GM12878 (cell line): ENCODE measurements at regions not wholly inside any gene's neighbourhood (a gene's known extent, or its start where the extent isn't known, plus 50 kb on each side); places are given as distances from the start of the nearest gene placed in this dataset.

Experiments used
- ATAC-seq: fragments of 200-7000 bp; cut with Tn5 transposase; 3 replicates; pipeline ENCODE4 v1.9.1; 2020; ENCODE audit warnings: mild to moderate bottlenecking, moderate library complexity
- BruUV-seq: library from RNA; stranded (reverse); fragments of 400-500 nt; replicated peaks from 2 replicates; lab custom pipeline; 2021; lab: Mats Ljungman, UMichigan
- CTCF ChIA-PET: fragments of 300-600 bp; sonication (Branson Sonifier 250); formaldehyde crosslinking; extraction: SDS; loops from one replicate; lab custom pipeline; 2021; ENCODE audit warnings: inconsistent platforms; lab: Yijun Ruan, JAX
- POLR2A ChIA-PET: fragments of 350-600 bp; formaldehyde crosslinking; extraction: SDS; loops from one replicate; lab custom pipeline; 2021; ENCODE audit warnings: inconsistent platforms; lab: Charles Lee
- RAD21 ChIA-PET: fragments of 300-600 bp; sonication (Branson Sonifier 250); formaldehyde crosslinking; loops from one replicate; lab custom pipeline; 2023; ENCODE audit warnings: antibody characterized with exemption; ENCODE audit not compliant: unreplicated experiment; lab: Charles Lee
- SMC1A ChIA-PET: fragments of 300-600 bp; sonication (Branson Sonifier 250); formaldehyde crosslinking; loops from one replicate; lab custom pipeline; 2023; ENCODE audit not compliant: unreplicated experiment, uncharacterized antibody; lab: Charles Lee
- DNase-seq: peaks from one replicate; pipeline ENCODE4 v3.0.0-alpha.2; 2011; ENCODE audit warnings: low read depth, low spot score
- FAIRE-seq: peaks from 3 replicates; lab custom pipeline; 2011; peaks lifted over from hg19 to GRCh38; lab: Jason Lieb, UNC
- H2AFZ ChIP-seq: 2 replicates; pipeline ENCODE4 v1.6.0; 2011; ENCODE audit warnings: low read depth, low read length, control low read depth; ENCODE audit not compliant: control insufficient read depth
- H3K27ac ChIP-seq: 2 replicates; pipeline ENCODE4 v1.5.1; 2011; ENCODE audit warnings: control low read depth; ENCODE audit not compliant: control insufficient read depth, insufficient read depth
- H3K27me3 ChIP-seq, 2 experiments: replicated peaks in 1 of 2; 2 replicates each; pipeline versions ENCODE4 v1.6.0 to v1.6.1; 2011; ENCODE audit warnings: low read length in 1 of 2; ENCODE audit not compliant: control insufficient read depth in 2 of 2, insufficient read depth in 2 of 2
- H3K36me3 ChIP-seq, 2 experiments: 2 replicates each; pipeline ENCODE4 v1.5.1; 2011; ENCODE audit warnings: low read length in 1 of 2; ENCODE audit not compliant: control insufficient read depth in 2 of 2, insufficient read depth in 2 of 2
- H3K4me1 ChIP-seq: 2 replicates; pipeline ENCODE4 v1.6.1; 2011; ENCODE audit warnings: mild to moderate bottlenecking, low read length, moderate library complexity, mixed read lengths; ENCODE audit not compliant: control insufficient read depth, insufficient read depth
- H3K4me2 ChIP-seq: 2 replicates; pipeline ENCODE4 v1.6.0; 2011; ENCODE audit warnings: control low read depth; ENCODE audit not compliant: control insufficient read depth, insufficient read depth
- H3K4me3 ChIP-seq: fragments of 200-600 bp; sonication (generic); 2 replicates; pipeline ENCODE4 v1.5.1; 2016
- H3K79me2 ChIP-seq: 2 replicates; pipeline ENCODE4 v1.6.0; 2011; ENCODE audit warnings: low read length; ENCODE audit not compliant: control insufficient read depth, insufficient read depth
- H3K9ac ChIP-seq: 2 replicates; pipeline ENCODE4 v1.8.0; 2011; ENCODE audit warnings: low read length, control low read depth, mixed read lengths; ENCODE audit not compliant: control insufficient read depth, insufficient read depth
- H3K9me3 ChIP-seq: replicated peaks from 3 replicates; pipeline ENCODE4 v1.5.1; 2011; ENCODE audit warnings: mild to moderate bottlenecking, low read length; ENCODE audit not compliant: control insufficient read depth, insufficient read depth
- H4K20me1 ChIP-seq: 2 replicates; pipeline ENCODE4 v1.6.0; 2011; ENCODE audit not compliant: control insufficient read depth, insufficient read depth
- ASH2L ChIP-seq: fragments of 300-600, 200-600 bp; sonication (generic); IDR thresholded peaks from 2 replicates; pipeline ENCODE4 v1.6.1; 2017; ENCODE audit warnings: low read depth, mild to moderate bottlenecking, borderline replicate concordance
- BHLHE40 ChIP-seq, 2 experiments: fragments of 450-650 bp in 1 of 2; IDR thresholded peaks; 2 replicates each; pipeline ENCODE4 v1.6.1; 2011 to 2017; ENCODE audit warnings: low read depth in 2 of 2, borderline replicate concordance in 1 of 2, improper control_type of control experiment in 1 of 2, low read length in 1 of 2, mild to moderate bottlenecking in 1 of 2
- HDGF ChIP-seq: fragments of 450-650 bp; IDR thresholded peaks from 2 replicates; pipeline ENCODE4 v1.6.1; 2016; ENCODE audit warnings: antibody characterized with exemption
- IKZF1 ChIP-seq: fragments of 450-650 bp; conservative IDR thresholded peaks from 2 replicates; pipeline ENCODE4 v1.6.1; 2017; ENCODE audit warnings: antibody characterized with exemption, mild to moderate bottlenecking
- KDM1A ChIP-seq: fragments of 200-600 bp; sonication (generic); IDR thresholded peaks from 2 replicates; pipeline ENCODE4 v1.6.1; 2016; ENCODE audit warnings: borderline replicate concordance
- MEF2A ChIP-seq: IDR thresholded peaks from 2 replicates; pipeline ENCODE4 v1.6.1; 2011; ENCODE audit warnings: low read depth, mild to moderate bottlenecking, low read length, moderate library complexity; ENCODE audit not compliant: insufficient read depth
- MEF2B ChIP-seq: fragments of 450-650 bp; IDR thresholded peaks from 2 replicates; pipeline ENCODE4 v1.6.1; 2018; ENCODE audit warnings: mild to moderate bottlenecking, moderate library complexity; ENCODE audit not compliant: partially characterized antibody, poor library complexity, severe bottlenecking
- NBN ChIP-seq: fragments of 450-650 bp; IDR thresholded peaks from 2 replicates; pipeline ENCODE4 v1.6.1; 2016
- NFYA ChIP-seq: IDR thresholded peaks from 2 replicates; pipeline ENCODE4 v1.6.1; 2011; ENCODE audit warnings: low read depth, mild to moderate bottlenecking, low read length, improper control_type of control experiment, borderline replicate concordance
- NRF1 ChIP-seq: conservative IDR thresholded peaks from 2 replicates; pipeline ENCODE4 v1.6.1; 2011; ENCODE audit warnings: mild to moderate bottlenecking, low read depth, low read length, improper control_type of control experiment
- SIN3A ChIP-seq: IDR thresholded peaks from 2 replicates; pipeline ENCODE4 v1.6.1; 2012; ENCODE audit warnings: low read depth, low read length, improper control_type of control experiment
- SMC3 ChIP-seq: IDR thresholded peaks from 2 replicates; pipeline ENCODE4 v1.6.1; 2011; ENCODE audit warnings: low read length, improper control_type of control experiment, borderline replicate concordance
- STAT3 ChIP-seq: IDR thresholded peaks from 2 replicates; pipeline ENCODE4 v1.6.1; 2011; ENCODE audit warnings: low read depth, low read length, improper control_type of control experiment
- YBX1 ChIP-seq: fragments of 450-650 bp; IDR thresholded peaks from 2 replicates; pipeline ENCODE4 v1.6.1; 2016; ENCODE audit warnings: antibody characterized with exemption
- WGBS: methylation state at CpG from one replicate; pipeline ENCODE4 v1.1.6; 2016; ENCODE audit warnings: low lambda C conversion rate; ENCODE audit not compliant: insufficient replicate concordance, insufficient coverage; ENCODE audit errors: missing lambda C conversion rate; 5-methylcytosine and 5-hydroxymethylcytosine counted together
- in situ Hi-C: fragments of 300-500 bp; cut with MboI; formaldehyde crosslinking; loops from 9 replicates; pipeline ENCODE4 v1.14.3; 2018; ENCODE audit warnings: mixed read lengths
- intact Hi-C: fragments of 100-400 bp; cut with micrococcal nuclease; formaldehyde crosslinking; loops from one replicate; pipeline ENCODE4 v1.14.2; 2022; ENCODE audit not compliant: unreplicated experiment

DNA sequence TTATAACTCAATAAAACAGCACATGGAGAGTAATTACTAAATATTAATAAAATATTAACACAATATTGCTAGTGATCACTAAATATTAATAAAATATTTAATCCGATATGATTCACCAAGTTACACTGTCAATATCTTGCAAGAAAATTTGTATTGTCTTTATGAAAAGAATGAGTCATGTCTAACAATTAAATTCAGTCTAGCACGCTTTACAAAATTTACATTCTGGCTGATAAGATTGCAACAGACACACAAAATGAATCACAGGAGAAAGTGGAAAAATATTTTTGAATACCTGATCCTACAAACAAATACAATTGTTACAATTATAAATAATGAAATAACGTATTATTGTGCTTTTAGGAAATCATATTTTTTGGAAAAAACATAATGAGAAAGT, 567.2 kb downstream of the EFNA5 start:
- Histone ChIP-seq H3K4me2 (no peak overlapping the region), H3K4me3 (no peak overlapping the region), H3K9ac (no peak overlapping the region), H3K79me2 (no peaks in the 10 kb centered on the region), H2AFZ (no peak overlapping the region), H3K4me1 (no peaks in the 10 kb centered on the region), H3K36me3 (no peaks in the 10 kb centered on the region), H3K9me3 (no peaks in the 10 kb centered on the region; the same call in 2 of the 3 replicates), H3K27me3 (no peaks in the 10 kb centered on the region), H3K27ac (no peak overlapping the region), H4K20me1 (no peaks in the 10 kb centered on the region)
- CTCF ChIA-PET: interaction anchor here (0.7 to 4.7 kb wide), 12 partner anchors 9 to 572 kb away, joined by 3 to 50 read pairs (median 6); no protein-coding TSS in a partner anchor
- 34% methylated on average over 3 of the region's 3 CpGs for WGBS
- TF ChIP-seq IKZF1 (no peak), ASH2L (no peak), KDM1A (no peak), SIN3A (no peak), MEF2B (no peak), SMC3 (no peak), NRF1 (no peak), YBX1 (no peak), HDGF (no peak), BHLHE40 (IDR thresholded peaks at IDR 0.05; ENCODE audit: borderline replicate concordance in 1 of 2, low read depth in 2 of 2, low read length in 1 of 2) (no peak), NFYA (no peak), NBN (no peak), STAT3 (no peak), MEF2A (no peak)
- SMC1A ChIA-PET: interaction anchor here (0.9 to 4.3 kb wide), 14 partner anchors 8 to 572 kb away, joined by 3 to 34 read pairs (median 4); no protein-coding TSS in a partner anchor
- in situ Hi-C loops: loop anchor here (10.0 kb wide), 1 partner anchor 571 kb away; the partner anchor contains the start of gene EFNA5
- FAIRE-seq (no peak), ATAC-seq (no peak), DNase-seq (no peak)
- POLR2A ChIA-PET: no interaction called here
- intact Hi-C loops: loop anchor here (5.0 kb wide), 1 partner anchor 254 kb away; no protein-coding TSS in a partner anchor
- BruUV-seq: no TSS peak
- RAD21 ChIA-PET: interaction anchor here (0.7 to 3.5 kb wide), 10 partner anchors 11 to 570 kb away, joined by 3 to 30 read pairs (median 4); no protein-coding TSS in a partner anchor
